ENCODE measurements at regions not wholly inside any gene's neighbourhood (a gene's known extent, or its start where the extent isn't known, plus 50 kb on each side); places are given as distances from the start of the nearest gene placed in this dataset.
"Not testable (repeated sequence)": the region's sequence is repeated elsewhere in the genome, so short reads cannot be mapped to it uniquely, and the experiment has no call there.

DNA sequence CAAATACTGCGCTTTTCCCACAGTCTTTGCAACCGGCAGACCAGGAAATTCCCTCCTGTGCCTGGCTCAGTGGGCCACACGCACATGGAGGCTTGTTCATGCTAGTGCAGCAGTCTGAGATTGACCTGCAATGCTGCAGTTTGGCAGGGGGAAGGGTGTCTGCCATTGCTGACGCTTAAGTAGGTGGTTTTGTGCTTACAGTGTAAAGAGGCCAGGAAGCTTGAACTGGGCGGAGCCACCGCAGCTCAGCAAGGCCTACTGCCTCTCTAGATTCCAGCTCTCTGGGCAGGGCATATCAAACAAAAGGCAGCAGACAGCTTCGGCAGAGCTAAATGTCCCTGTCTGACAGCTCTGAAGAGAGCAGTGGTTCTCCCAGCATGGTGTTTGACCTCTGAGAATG is 390.5 kb upstream of the TECRL start:
- no peak for TF ChIP-seq CTCF (IDR thresholded peaks at IDR 0.05; ENCODE audit: low read depth, low read length)
- no peak for DNase-seq (ENCODE audit: extremely low read depth, low read depth)

DNA sequence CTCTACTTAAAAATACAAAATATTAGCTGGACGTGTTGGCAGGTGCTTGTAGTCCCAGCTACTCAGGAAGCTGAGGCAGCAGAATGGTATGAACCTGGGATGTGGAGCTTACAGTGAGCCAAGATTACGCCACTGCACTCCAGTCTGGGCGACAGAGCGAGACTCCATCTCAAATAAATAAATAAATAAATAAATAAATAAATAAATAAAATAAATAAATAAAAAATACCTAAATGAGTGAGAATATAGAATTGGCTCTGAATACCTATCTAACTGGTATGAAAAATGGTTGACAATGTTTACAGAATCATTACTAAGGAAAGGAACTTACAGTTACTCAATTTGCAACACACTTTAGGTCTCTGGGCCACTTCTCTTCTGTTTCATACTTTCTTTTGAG is 389.6 kb upstream of the TECRL start:
- DNase-seq (ENCODE audit: extremely low read depth, low read depth): not testable (repeated sequence)

GRCh38 chr4:64796581-64796980 is 387.3 kb upstream of the TECRL start:
- no peak for TF ChIP-seq CTCF (IDR thresholded peaks at IDR 0.05; ENCODE audit: low read depth, low read length)
- no peak for DNase-seq (ENCODE audit: extremely low read depth, low read depth)

- TF ChIP-seq CTCF (IDR thresholded peaks at IDR 0.05; ENCODE audit: low read depth, low read length): no peak
- no peak for DNase-seq (ENCODE audit: extremely low read depth, low read depth)
Observed at GRCh38 chr4:64784125-64784524, 374.9 kb upstream of the TECRL start.

DNA sequence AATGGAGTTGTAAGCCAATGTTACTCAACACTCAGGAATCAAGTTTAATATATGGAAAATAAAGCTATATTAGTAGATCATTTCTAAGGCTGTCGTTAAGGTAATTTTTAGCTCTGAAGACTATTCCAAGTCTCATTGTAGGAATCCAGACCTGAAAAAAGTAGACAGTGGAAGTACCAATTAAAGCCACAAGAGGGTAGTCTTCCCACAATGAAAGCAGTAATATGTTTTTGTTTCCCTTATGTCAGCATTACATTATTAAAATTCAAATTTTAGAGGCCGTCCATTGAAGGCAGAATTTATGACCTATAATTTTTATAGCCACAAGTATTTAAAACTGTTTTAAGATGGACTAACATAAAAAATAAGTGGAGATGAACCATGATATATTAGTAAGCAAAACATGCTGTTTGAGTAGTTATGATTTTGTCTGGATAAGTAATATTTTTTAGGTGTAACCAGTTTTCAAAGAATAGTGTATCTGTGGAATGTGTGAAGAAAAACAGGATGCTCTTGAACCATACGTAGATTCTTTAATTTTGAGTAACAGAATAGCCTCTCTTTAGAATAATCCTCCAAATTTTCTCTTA is 372.6 kb upstream of the TECRL start:
- peak; percentile 52 for TF ChIP-seq CTCF (IDR thresholded peaks at IDR 0.05; ENCODE audit: low read depth, low read length)
- DNase-seq (ENCODE audit: extremely low read depth, low read depth): no peak

- no peak for DNase-seq (ENCODE audit: extremely low read depth, low read depth)
- TF ChIP-seq CTCF (IDR thresholded peaks at IDR 0.05; ENCODE audit: low read depth, low read length): no peak
Observed at GRCh38 chr4:64780664-64781063, 371.4 kb upstream of the TECRL start.

- no peak for TF ChIP-seq CTCF (IDR thresholded peaks at IDR 0.05; ENCODE audit: low read depth, low read length)
- no peak for DNase-seq (ENCODE audit: extremely low read depth, low read depth)
Observed at GRCh38 chr4:64777286-64777685, 368.0 kb upstream of the TECRL start.

DNA sequence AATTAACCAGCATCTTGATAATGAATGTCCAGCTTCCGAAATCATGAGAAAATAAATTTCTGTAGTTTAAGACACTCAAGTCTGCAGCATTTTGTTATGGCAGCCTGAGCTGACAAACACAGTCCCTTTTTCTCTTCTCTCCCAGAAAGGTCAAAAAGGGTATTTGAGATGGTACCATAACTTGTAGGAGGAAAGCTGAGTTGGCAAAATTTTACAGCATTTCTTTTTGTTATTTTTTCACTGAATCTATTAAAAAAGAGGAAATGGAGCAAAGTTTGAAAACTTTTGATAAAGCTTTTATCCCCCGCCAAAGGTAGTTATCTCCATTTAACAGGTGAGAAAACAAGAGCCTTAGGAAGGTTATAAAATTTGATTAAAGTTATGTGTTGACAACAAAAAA is 367.6 kb upstream of the TECRL start:
- DNase-seq (ENCODE audit: extremely low read depth, low read depth): no peak
- no peak for TF ChIP-seq CTCF (IDR thresholded peaks at IDR 0.05; ENCODE audit: low read depth, low read length)
